Ascending aorta (tissue), 2 donors: ENCODE measurements at regions not wholly inside any gene's neighbourhood (a gene's known extent, or its start where the extent isn't known, plus 50 kb on each side); places are given as distances from the start of the nearest gene placed in this dataset.

Source experiments
- DNase-seq, 2 donors: peaks; one replicate each; pipeline ENCODE4 v3.0.0-alpha.2; 2019; ENCODE audit warnings: low spot score in 2 of 2
- H3K27ac ChIP-seq, 2 donors: fragments of 200-600 bp; sonication (generic); one replicate each; pipeline ENCODE4 v1.5.1; 2016 to 2017; ENCODE audit warnings: mild to moderate bottlenecking in 1 of 2
- H3K27me3 ChIP-seq: fragments of 200-600 bp; sonication (generic); one replicate; pipeline ENCODE4 v1.5.1; 2017
- H3K36me3 ChIP-seq, 2 donors: fragments of 200-600 bp; sonication (generic); one replicate each; pipeline ENCODE4 v1.5.1; 2016
- H3K4me1 ChIP-seq, 2 donors: fragments of 200-600 bp; sonication (generic); one replicate each; pipeline ENCODE4 v1.5.1; 2016 to 2017; ENCODE audit warnings: mild to moderate bottlenecking in 1 of 2
- H3K4me3 ChIP-seq, 2 donors: fragments of 200-600 bp; sonication (generic); one replicate each; pipeline ENCODE4 v1.5.1; 2016 to 2017; ENCODE audit warnings: mild to moderate bottlenecking in 1 of 2
- H3K9me3 ChIP-seq, 2 donors: fragments of 200-600 bp; sonication (generic); one replicate each; pipeline ENCODE4 v1.5.1; 2016
- intact Hi-C: fragments of 100-400 bp; cut with DNase I; formaldehyde crosslinking; loops from one replicate; pipeline ENCODE4 v1.15.1; 2023
- TF ChIP-seq, protein P1 (sequence below), 3 experiments: fragments of 200-600 bp in 2 of 3; fragments of 450-650 bp in 1 of 3; sonication (generic) in 2 of 3; IDR thresholded peaks; one replicate each; pipeline ENCODE4 v1.5.1; 2016 to 2019; ENCODE audit warnings: antibody characterized with exemption in 3 of 3, mild to moderate bottlenecking in 1 of 3, moderate library complexity in 1 of 3

DNA sequence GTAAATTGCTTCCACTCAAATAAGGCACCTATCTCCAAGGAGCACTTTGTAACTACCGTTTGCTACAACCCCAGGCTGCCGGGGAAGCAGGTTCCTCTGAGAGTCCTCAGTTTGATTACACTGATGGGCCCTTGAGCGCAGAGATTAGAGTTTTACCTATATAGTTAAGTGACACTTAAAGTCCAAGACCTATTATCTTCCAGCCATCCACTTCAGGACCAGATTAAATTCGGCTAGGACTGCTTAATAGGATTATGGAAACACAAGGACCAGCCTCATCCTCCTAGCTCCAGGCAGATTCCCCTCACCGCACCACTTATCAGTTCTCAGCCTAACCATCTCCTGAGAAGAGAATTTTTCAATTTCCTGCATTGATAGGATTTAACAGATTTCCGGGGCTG lies 64.7 kb upstream of the TIAM2 start:
- Histone ChIP-seq H3K9me3 (no peaks in the 10 kb centered on the region), H3K4me3 (no peak overlapping the region), H3K27ac (no peak overlapping the region), H3K27me3 (no peaks in the 10 kb centered on the region), H3K36me3 (no peaks in the 10 kb centered on the region), H3K4me1 (no peaks in the 10 kb centered on the region)
- no peak for DNase-seq
- intact Hi-C loops = loop anchor here (2.0 kb wide), 1 partner anchor 62 kb away; no protein-coding TSS in a partner anchor
- TF ChIP-seq, protein P1, sequence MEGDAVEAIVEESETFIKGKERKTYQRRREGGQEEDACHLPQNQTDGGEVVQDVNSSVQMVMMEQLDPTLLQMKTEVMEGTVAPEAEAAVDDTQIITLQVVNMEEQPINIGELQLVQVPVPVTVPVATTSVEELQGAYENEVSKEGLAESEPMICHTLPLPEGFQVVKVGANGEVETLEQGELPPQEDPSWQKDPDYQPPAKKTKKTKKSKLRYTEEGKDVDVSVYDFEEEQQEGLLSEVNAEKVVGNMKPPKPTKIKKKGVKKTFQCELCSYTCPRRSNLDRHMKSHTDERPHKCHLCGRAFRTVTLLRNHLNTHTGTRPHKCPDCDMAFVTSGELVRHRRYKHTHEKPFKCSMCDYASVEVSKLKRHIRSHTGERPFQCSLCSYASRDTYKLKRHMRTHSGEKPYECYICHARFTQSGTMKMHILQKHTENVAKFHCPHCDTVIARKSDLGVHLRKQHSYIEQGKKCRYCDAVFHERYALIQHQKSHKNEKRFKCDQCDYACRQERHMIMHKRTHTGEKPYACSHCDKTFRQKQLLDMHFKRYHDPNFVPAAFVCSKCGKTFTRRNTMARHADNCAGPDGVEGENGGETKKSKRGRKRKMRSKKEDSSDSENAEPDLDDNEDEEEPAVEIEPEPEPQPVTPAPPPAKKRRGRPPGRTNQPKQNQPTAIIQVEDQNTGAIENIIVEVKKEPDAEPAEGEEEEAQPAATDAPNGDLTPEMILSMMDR (IDR thresholded peaks at IDR 0.05) = no peak

DNA sequence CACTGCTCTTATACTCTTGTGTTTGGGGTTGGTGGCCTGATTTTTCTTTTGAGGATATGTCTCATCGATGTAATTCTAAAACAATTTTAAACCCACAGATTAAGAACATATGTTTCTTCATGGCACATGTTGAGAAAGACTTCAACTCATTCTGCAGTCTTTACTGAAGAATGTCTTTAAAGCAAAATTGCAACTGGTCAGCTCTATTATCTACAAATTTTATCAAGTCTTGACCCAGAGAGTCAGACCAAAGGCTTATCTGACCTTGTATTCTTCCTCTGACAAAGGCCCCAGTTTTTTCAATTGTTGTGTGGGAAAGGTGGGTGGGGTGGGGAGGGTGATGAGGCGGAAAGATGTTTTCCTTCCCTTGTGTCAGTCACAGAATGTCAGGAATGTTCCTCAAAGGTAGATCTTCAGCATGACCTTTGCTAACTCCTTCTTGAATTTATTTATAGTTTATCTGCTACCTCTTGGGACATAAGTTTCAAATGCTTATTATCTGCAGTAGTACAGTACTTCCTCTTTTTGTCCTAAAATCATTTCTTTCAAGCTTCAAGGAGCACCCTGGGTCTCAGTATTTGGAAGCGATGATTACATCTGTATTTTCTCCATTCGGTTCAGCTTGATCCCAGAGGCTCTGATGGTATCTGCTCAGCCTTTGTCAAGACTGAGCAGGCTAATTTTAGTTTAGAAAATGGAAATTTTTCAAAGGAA lies 63.2 kb upstream of the TIAM2 start:
- TF ChIP-seq, protein P1 (IDR thresholded peaks at IDR 0.05) = no peak
- Histone ChIP-seq H3K9me3 (no peaks in the 10 kb centered on the region), H3K27ac (no peak overlapping the region), H3K4me3 (no peak overlapping the region), H3K27me3 (no peaks in the 10 kb centered on the region), H3K36me3 (no peaks in the 10 kb centered on the region), H3K4me1 (no peaks in the 10 kb centered on the region)
- DNase-seq = no peak
- intact Hi-C loops = loop anchor here (2.0 kb wide), 1 partner anchor 63 kb away; no protein-coding TSS in a partner anchor

DNA sequence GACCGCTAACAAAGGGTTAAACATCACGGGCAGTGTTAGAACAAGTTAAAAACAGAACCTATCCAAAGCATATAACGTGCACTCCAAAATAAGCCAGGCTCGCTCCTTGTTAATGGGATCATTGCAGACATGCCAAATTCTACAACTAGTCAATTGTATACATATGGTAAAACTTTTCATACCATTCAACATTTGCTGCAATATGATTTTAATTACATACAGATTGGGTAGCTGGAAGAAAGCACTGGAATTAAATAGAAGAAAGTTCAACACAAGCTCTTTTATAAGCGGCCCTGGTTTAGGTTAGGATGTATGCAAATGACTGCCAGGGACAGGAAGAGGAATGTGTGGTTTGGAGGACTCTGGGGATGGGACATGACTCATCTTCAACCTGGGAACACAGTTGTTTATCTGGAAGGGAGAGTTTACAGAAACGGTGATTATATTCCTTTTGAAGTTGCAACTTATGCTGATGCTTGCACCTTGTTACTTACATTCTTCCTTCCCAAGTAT lies 62.5 kb upstream of the TIAM2 start:
- H3K27ac ChIP-seq = no peak overlapping the region
- TF ChIP-seq, protein P1 (IDR thresholded peaks at IDR 0.05) = no peak
- no peaks in the 10 kb centered on the region for H3K27me3 ChIP-seq
- H3K9me3 ChIP-seq = no peaks in the 10 kb centered on the region
- DNase-seq = no peak
- intact Hi-C loops = no loop called here
- H3K4me1 ChIP-seq = no peaks in the 10 kb centered on the region
- H3K36me3 ChIP-seq = no peaks in the 10 kb centered on the region
- no peak overlapping the region for H3K4me3 ChIP-seq

DNA sequence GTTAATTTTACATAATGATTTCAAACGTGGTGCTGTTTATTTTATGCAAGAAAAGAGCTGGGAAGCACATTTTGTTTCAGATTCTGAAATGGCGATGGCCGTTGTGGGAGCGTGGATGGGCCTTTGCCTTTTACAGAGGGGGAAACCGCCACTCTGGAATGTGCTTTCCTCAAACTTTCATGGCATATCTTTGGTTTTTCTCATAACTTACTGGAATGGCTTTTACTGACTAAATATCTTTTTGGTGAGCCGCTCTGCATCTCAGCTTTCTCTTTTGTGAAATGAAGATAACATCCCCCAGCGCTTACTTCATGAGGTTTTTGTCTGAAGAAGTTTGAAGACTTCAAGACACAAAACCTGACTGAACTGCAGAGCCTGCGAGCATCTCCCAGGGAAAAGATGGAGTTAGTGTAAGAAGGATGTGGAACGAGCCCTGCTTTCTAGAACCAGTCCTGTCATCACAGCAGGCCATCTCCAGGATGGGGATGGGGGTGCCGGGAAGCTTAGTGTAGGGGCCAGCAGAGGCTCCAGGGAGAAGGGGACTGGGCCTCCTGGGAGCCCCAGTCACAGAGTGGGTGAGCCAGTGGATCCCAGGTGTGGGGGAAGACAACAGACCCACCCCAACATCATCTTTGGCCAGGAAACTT lies 61.8 kb upstream of the TIAM2 start:
- DNase-seq = no peak
- TF ChIP-seq, protein P1 (IDR thresholded peaks at IDR 0.05) = no peak
- Histone ChIP-seq H3K4me1 (peaks cover 0 to 3% of the 10 kb centered on the region in 2 donors), H3K36me3 (no peaks in the 10 kb centered on the region), H3K9me3 (no peaks in the 10 kb centered on the region), H3K4me3 (no peak overlapping the region), H3K27ac (no peak overlapping the region), H3K27me3 (no peaks in the 10 kb centered on the region)
- intact Hi-C loops = no loop called here

DNA sequence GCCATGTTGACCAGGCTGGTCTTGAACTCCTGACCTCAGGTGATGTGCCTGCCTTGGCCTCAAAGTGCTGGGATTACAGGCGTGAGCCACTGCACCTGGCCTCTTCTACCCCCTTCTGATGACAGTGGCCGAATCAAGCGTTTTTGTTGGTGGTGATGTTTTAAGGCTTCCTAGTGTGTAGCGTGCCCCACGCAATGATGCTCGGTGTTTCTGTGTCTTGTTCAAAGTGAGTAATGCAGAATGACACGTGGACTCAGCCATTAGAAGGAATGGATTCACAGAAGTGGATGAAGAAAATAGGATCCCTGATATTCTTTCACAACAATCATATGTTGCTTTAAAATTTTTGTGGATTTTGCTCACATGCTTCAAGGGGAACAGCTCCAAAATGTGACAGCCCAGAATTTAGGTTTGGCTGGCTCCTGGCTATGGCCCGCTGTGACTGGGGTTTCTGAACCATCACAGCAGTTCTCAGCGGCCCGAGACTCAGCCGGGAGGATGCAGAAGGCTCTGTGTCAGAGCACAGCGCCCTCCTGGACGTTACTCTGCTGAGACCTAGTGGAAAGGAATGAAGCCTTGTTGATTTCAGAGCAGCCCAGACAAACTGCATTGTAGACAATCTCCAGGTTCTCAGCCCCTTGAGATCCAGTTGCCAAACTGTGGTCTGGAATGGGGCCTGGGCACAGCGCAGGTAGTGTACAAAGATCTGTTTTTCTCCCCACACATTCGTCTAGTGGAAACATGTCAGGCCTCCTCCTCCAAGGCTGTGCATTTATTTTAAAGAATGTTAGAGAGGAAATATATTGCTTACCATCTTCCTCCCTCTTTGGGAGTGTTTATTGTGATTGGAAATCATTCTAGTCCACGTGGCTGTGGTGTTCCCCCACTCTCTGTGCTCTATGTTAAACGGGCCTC lies 57.6 kb upstream of the TIAM2 start:
- Histone ChIP-seq H3K9me3 (no peaks in the 10 kb centered on the region), H3K36me3 (no peaks in the 10 kb centered on the region), H3K4me1 (peaks cover 0 to 3% of the 10 kb centered on the region in 2 donors), H3K27me3 (no peaks in the 10 kb centered on the region), H3K27ac (no peak overlapping the region), H3K4me3 (no peak overlapping the region)
- intact Hi-C loops = no loop called here
- TF ChIP-seq, protein P1 (IDR thresholded peaks at IDR 0.05) = no peak
- DNase-seq = no peak
